HG03196 (cell line): ENCODE measurements at regions not wholly inside any gene's neighbourhood (a gene's known extent, or its start where the extent isn't known, plus 50 kb on each side); places are given as distances from the start of the nearest gene placed in this dataset.

Source experiments
- ATAC-seq: cut with Tn5 transposase; IDR thresholded peaks from one replicate; pipeline ENCODE4 v1.9.1; 2021; ENCODE audit not compliant: unreplicated experiment

GRCh38 chr10:62735464-62736167 lies 68.9 kb upstream of the ADO start:
- ATAC-seq = peak; percentile 55

DNA sequence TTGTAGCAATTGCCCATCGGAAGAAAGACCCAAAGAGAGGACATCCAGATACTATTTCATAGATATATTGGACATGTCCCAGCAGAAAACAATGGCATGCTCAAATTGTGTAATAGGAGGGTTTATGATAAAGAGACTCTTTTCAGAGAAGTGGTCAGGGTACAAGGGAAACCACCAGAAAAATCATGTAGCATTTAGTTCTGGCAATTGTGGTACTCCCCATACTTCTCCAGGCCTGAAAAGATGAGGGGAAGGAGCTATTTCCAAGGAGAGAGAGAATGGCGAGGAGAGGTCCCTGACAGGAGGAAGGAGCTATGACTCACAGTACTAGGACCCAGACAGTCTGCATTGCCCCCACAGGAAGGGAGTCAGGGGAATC lies 68.4 kb upstream of the ADO start:
- no peak for ATAC-seq

GRCh38 chr10:62738916-62739315 lies 65.6 kb upstream of the ADO start:
- no peak for ATAC-seq

DNA sequence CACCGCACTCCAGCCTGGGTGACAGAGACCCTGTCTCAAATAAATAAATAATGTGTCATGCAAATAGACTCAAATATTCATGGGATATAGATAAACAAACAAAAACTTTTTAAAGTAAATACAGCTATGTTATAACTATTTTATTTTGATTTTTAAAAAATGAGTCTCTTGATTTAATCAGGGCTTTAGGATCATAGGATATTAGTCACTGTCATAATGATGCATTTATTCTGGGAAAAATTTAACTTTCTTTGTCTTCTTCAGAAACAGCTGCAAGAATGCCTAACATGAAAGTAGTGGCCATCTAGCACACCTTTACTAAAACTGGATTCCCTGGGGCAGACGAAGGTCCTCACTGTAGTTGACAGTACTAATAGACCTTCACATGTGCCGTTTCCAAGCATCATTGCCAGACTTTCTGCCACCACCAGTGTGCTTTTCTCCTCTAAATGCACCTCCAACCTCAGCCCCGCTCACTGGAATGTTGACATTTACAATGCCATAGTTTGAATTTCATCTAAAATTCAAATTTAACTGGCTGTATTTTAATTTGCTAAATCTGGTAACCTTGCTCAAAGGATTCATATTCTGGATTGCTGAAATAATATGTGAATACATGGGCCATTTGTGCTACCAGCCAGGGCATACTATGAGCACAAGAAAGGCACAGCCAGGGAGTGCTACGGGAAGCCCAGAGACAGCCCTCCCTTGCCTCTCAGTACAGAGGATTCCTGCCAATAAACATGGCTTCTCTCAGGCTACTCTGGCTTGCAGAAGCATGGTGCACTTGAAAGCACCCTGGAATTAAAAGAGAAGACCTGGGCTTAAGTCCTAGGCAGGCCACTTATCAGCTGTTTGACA lies 63.4 kb upstream of the ADO start:
- no peak for ATAC-seq

DNA sequence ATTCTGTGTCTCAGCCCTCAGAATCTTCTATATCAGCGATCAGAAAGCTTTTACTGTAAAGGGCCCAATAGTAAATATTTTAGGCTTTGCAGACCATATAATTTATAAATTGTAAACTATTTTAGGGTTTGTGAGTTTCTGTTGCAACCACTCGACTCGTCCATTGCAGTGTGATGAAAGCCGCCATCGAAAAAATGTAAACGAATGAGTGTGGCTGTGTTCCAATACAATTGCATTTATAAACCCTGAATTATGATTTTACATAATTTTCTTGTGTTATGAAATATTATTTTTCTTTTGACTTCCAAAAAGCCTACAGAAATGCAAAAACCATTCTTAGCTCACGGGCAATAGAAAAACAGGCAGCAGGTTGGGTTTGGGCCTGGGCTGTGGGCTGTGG lies 62.5 kb upstream of the ADO start:
- no peak for ATAC-seq

- no peak for ATAC-seq
Observed at GRCh38 chr10:62742536-62743061, 61.9 kb upstream of the ADO start.

DNA sequence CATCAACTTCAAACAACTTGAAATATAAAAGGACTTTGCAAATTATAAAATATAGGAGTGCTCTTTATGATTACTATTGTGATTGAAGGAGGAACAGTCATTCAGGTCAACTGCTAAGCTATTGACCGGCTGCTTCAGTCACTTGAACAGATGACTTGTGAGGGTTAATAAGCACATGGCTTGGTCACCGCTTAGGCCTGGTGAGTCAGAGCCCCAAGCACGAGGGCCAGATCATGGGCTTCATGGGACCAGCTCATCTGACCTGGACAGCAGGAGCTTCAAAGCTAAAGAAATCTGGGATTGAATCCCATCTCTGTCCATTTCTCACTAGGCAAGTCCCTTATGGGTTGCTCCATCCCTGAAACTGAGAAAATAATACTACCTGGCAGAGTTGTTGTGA lies 60.4 kb upstream of the ADO start:
- no peak for ATAC-seq

- ATAC-seq = no peak
Observed at GRCh38 chr10:62745581-62745980, 58.9 kb upstream of the ADO start.

DNA sequence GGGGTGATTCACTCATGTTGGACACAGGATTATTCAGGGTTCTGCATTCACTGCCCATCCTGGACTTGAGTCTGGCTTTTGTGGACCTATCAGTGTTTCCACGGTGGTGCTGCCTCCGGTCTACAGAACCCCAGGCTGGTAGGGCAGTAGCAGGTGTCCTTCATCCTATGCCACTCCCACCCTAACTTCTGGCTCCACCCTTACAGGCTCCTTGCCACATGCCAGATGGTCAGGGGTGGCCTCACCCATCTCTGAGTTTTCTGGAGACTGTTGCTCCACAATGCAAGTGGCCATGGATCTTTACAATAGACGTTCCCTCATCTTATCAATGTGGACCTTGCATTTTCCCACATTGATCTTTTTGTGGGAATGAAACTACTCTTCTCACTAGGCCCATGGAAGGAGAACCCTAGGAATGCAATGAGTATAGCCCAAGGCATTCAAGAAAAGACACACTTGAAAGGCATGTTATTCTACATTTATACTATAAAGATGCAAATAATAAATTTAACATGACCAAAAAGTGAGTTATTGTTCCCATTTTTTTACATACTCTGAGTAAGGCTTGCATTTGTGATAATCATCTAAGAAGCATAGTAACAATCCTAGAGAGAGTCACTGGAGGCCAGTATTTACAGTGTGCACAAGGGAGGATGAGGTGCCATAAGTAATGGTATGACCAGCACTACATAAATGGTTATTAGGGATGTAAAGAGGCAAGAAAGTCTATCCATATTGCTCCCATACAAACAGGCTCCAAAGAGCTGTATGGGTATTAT lies 57.4 kb upstream of the ADO start:
- ATAC-seq = no peak

- ATAC-seq = no peak
Observed at GRCh38 chr10:62748386-62748785, 56.1 kb upstream of the ADO start.

GRCh38 chr10:62749093-62749683 lies 55.3 kb upstream of the ADO start:
- ATAC-seq = no peak
